NCI-H2171 (cell line): ENCODE measurements at regions not wholly inside any gene's neighbourhood (a gene's known extent, or its start where the extent isn't known, plus 50 kb on each side); places are given as distances from the start of the nearest gene placed in this dataset.
"Not testable (repeated sequence)": the region's sequence is repeated elsewhere in the genome, so short reads cannot be mapped to it uniquely, and the experiment has no call there.

ENCODE experiments used
- DNase-seq: peaks from one replicate; lab custom pipeline; 2025; lab: John Stamatoyannopoulos, UW

- no peak for DNase-seq
Measured at GRCh38 chr4:160492181-160492580, 1389.3 kb downstream of the RAPGEF2 start.

- DNase-seq = no peak
Measured at GRCh38 chr4:160493206-160493605, 1390.3 kb downstream of the RAPGEF2 start.

GRCh38 chr4:160495356-160495755 is 1392.5 kb downstream of the RAPGEF2 start:
- DNase-seq = no peak

GRCh38 chr4:160498211-160498610 is 1395.3 kb downstream of the RAPGEF2 start:
- DNase-seq = no peak

- DNase-seq = no peak
Measured at GRCh38 chr4:160505724-160506123, 1402.8 kb downstream of the RAPGEF2 start.

GRCh38 chr4:160510928-160511327 is 1408.0 kb downstream of the RAPGEF2 start:
- no peak for DNase-seq

GRCh38 chr4:160514126-160514525 is 1411.2 kb downstream of the RAPGEF2 start:
- DNase-seq = no peak

GRCh38 chr4:160523231-160523630 is 1420.4 kb downstream of the RAPGEF2 start:
- no peak for DNase-seq

- no peak for DNase-seq
Measured at GRCh38 chr4:160537681-160538080, 1434.8 kb downstream of the RAPGEF2 start.

GRCh38 chr4:160546201-160546600 is 1443.3 kb downstream of the RAPGEF2 start:
- DNase-seq = no peak

GRCh38 chr4:160549951-160550519 is 1447.2 kb downstream of the RAPGEF2 start:
- DNase-seq = not testable (repeated sequence)

- no peak for DNase-seq
Measured at GRCh38 chr4:160562661-160563060, 1459.8 kb downstream of the RAPGEF2 start.

GRCh38 chr4:160563552-160564282 is 1460.8 kb downstream of the RAPGEF2 start:
- no peak for DNase-seq

- no peak for DNase-seq
Measured at GRCh38 chr4:160567634-160568033, 1464.8 kb downstream of the RAPGEF2 start.

GRCh38 chr4:160570271-160570670 is 1467.4 kb downstream of the RAPGEF2 start:
- DNase-seq = no peak

- DNase-seq = not testable (repeated sequence)
Measured at GRCh38 chr4:160574272-160574671, 1471.4 kb downstream of the RAPGEF2 start.

GRCh38 chr4:160580581-160580980 is 1477.7 kb downstream of the RAPGEF2 start:
- no peak for DNase-seq

GRCh38 chr4:160592258-160592657 is 1489.4 kb downstream of the RAPGEF2 start:
- DNase-seq = no peak

- no peak for DNase-seq
Measured at GRCh38 chr4:160595646-160596045, 1492.8 kb downstream of the RAPGEF2 start.

- no peak for DNase-seq
Measured at GRCh38 chr4:160604541-160604940, 1501.7 kb downstream of the RAPGEF2 start.

GRCh38 chr4:160611181-160611580 is 1508.3 kb downstream of the RAPGEF2 start:
- no peak for DNase-seq

GRCh38 chr4:160631044-160631443 is 1528.2 kb downstream of the RAPGEF2 start:
- DNase-seq = no peak

- no peak for DNase-seq
Measured at GRCh38 chr4:160652790-160653189, 1511.0 kb downstream of the FSTL5 start.

GRCh38 chr4:160675550-160675949 is 1488.2 kb downstream of the FSTL5 start:
- no peak for DNase-seq
